Islet precursor cell (in vitro differentiated cells): ENCODE measurements at regions not wholly inside any gene's neighbourhood (a gene's known extent, or its start where the extent isn't known, plus 50 kb on each side); places are given as distances from the start of the nearest gene placed in this dataset.
"Not testable (repeated sequence)": the region's sequence is repeated elsewhere in the genome, so short reads cannot be mapped to it uniquely, and the experiment has no call there.

ENCODE experiments used
- DNase-seq: peaks from one replicate; pipeline ENCODE4 v3.0.0-alpha.2; 2018

GRCh38 chr17:21782107-21782506 lies 89.8 kb downstream of the KCNJ18 start:
- DNase-seq, result not testable (repeated sequence)

- not testable (repeated sequence) for DNase-seq
Measured at GRCh38 chr17:21782604-21783003, 90.3 kb downstream of the KCNJ18 start.

- not testable (repeated sequence) for DNase-seq
Measured at GRCh38 chr17:21783017-21783416, 90.7 kb downstream of the KCNJ18 start.

GRCh38 chr17:21814272-21814671 lies 121.9 kb downstream of the KCNJ18 start:
- not testable (repeated sequence) for DNase-seq

GRCh38 chr17:21814776-21815175 lies 122.5 kb downstream of the KCNJ18 start:
- peak; percentile 26 for DNase-seq

- DNase-seq, result no peak
Measured at GRCh38 chr17:21815352-21816063, 123.2 kb downstream of the KCNJ18 start.

GRCh38 chr17:21816592-21817567 lies 124.6 kb downstream of the KCNJ18 start:
- no peak for DNase-seq

GRCh38 chr17:21817791-21818364 lies 125.6 kb downstream of the KCNJ18 start:
- no peak for DNase-seq

- no peak for DNase-seq
Measured at GRCh38 chr17:21823090-21823489, 130.8 kb downstream of the KCNJ18 start.

GRCh38 chr17:21823643-21824042 lies 131.3 kb downstream of the KCNJ18 start:
- DNase-seq, result no peak

- no peak for DNase-seq
Measured at GRCh38 chr17:21841839-21842238, 149.5 kb downstream of the KCNJ18 start.

GRCh38 chr17:21842332-21843317 lies 150.3 kb downstream of the KCNJ18 start:
- DNase-seq, result no peak

- DNase-seq, result no peak
Measured at GRCh38 chr17:21843318-21843865, 151.1 kb downstream of the KCNJ18 start.

GRCh38 chr17:21843951-21844590 lies 151.7 kb downstream of the KCNJ18 start:
- DNase-seq, result no peak

GRCh38 chr17:21848510-21848909 lies 156.2 kb downstream of the KCNJ18 start:
- DNase-seq, result not testable (repeated sequence)

- not testable (repeated sequence) for DNase-seq
Measured at GRCh38 chr17:21849030-21849429, 156.7 kb downstream of the KCNJ18 start.

- DNase-seq, result not testable (repeated sequence)
Measured at GRCh38 chr17:21850614-21851013, 158.3 kb downstream of the KCNJ18 start.
